ENCODE measurements at regions not wholly inside any gene's neighbourhood (a gene's known extent, or its start where the extent isn't known, plus 50 kb on each side); places are given as distances from the start of the nearest gene placed in this dataset.
"Not testable (repeated sequence)": the region's sequence is repeated elsewhere in the genome, so short reads cannot be mapped to it uniquely, and the experiment has no call there.

GRCh38 chr15:29648415-29648814 lies 173.9 kb downstream of the TJP1 start:
- FAIRE-seq; DNase-seq (ENCODE audit: low spot score): not testable (repeated sequence)

- FAIRE-seq (no peak), DNase-seq (ENCODE audit: low spot score) (no peak)
Observed at GRCh38 chr15:29645841-29646240, 176.4 kb downstream of the TJP1 start.

- FAIRE-seq; DNase-seq (ENCODE audit: low spot score): not testable (repeated sequence)
Observed at GRCh38 chr15:29644361-29644760, 177.9 kb downstream of the TJP1 start.

- FAIRE-seq = no peak
- peak; percentile 76 for DNase-seq (ENCODE audit: low spot score)
Observed at GRCh38 chr15:29638781-29639180, 183.5 kb downstream of the TJP1 start.

- FAIRE-seq (no peak), DNase-seq (ENCODE audit: low spot score) (no peak)
Observed at GRCh38 chr15:29638011-29638410, 184.3 kb downstream of the TJP1 start.

- DNase-seq (ENCODE audit: low spot score) (no peak), FAIRE-seq (no peak)
Observed at GRCh38 chr15:29637555-29637954, 184.7 kb downstream of the TJP1 start.

GRCh38 chr15:29636921-29637320 lies 185.3 kb downstream of the TJP1 start:
- FAIRE-seq = no peak

GRCh38 chr15:29636140-29636539 lies 186.1 kb downstream of the TJP1 start:
- FAIRE-seq (no peak), DNase-seq (ENCODE audit: low spot score) (no peak)

More at GRCh38 chr15:29636921-29637320, 185.3 kb downstream of the TJP1 start:
- DNase-seq (ENCODE audit: low spot score) = no peak

GRCh38 chr15:29635513-29636098 lies 186.7 kb downstream of the TJP1 start:
- FAIRE-seq (no peak), DNase-seq (ENCODE audit: low spot score) (no peak)

- DNase-seq (ENCODE audit: low spot score) (no peak), FAIRE-seq (no peak)
Observed at GRCh38 chr15:29633971-29634370, 188.3 kb downstream of the TJP1 start.

- FAIRE-seq = no peak
- no peak for DNase-seq (ENCODE audit: low spot score)
Observed at GRCh38 chr15:29632671-29633406, 189.4 kb downstream of the TJP1 start.

- no peak for FAIRE-seq
Observed at GRCh38 chr15:29631076-29632070, 190.9 kb downstream of the TJP1 start.

GRCh38 chr15:29624271-29624670 lies 198.0 kb downstream of the TJP1 start:
- FAIRE-seq (no peak), DNase-seq (ENCODE audit: low spot score) (no peak)

More at GRCh38 chr15:29631076-29632070, 190.9 kb downstream of the TJP1 start:
- no peak for DNase-seq (ENCODE audit: low spot score)

- no peak for DNase-seq (ENCODE audit: low spot score)
- no peak for FAIRE-seq
Observed at GRCh38 chr15:29623116-29623639, 199.1 kb downstream of the TJP1 start.

- DNase-seq (ENCODE audit: low spot score) = no peak
- FAIRE-seq = no peak
Observed at GRCh38 chr15:29622637-29623036, 199.6 kb downstream of the TJP1 start.

- FAIRE-seq (no peak), DNase-seq (ENCODE audit: low spot score) (no peak)
Observed at GRCh38 chr15:29621616-29622015, 200.7 kb downstream of the TJP1 start.

GRCh38 chr15:29618586-29618985 lies 203.7 kb downstream of the TJP1 start:
- no peak for DNase-seq (ENCODE audit: low spot score)
- no peak for FAIRE-seq

GRCh38 chr15:29616512-29616911 lies 205.8 kb downstream of the TJP1 start:
- FAIRE-seq (no peak), DNase-seq (ENCODE audit: low spot score) (no peak)

GRCh38 chr15:29615791-29616190 lies 206.5 kb downstream of the TJP1 start:
- FAIRE-seq = no peak
- no peak for DNase-seq (ENCODE audit: low spot score)

GRCh38 chr15:29613951-29614382 lies 208.3 kb downstream of the TJP1 start:
- no peak for FAIRE-seq

GRCh38 chr15:29612701-29613100 lies 209.6 kb downstream of the TJP1 start:
- no peak for FAIRE-seq
- DNase-seq (ENCODE audit: low spot score) = no peak

More at GRCh38 chr15:29613951-29614382, 208.3 kb downstream of the TJP1 start:
- DNase-seq (ENCODE audit: low spot score) = no peak
